NCI-H2227 treated with DMSO at 0.1 percent for 48 hours (cell line): ENCODE measurements at regions not wholly inside any gene's neighbourhood (a gene's known extent, or its start where the extent isn't known, plus 50 kb on each side); places are given as distances from the start of the nearest gene placed in this dataset.

Experiments
- DNase-seq: peaks from one replicate; lab custom pipeline; 2025; lab: John Stamatoyannopoulos, UW

DNA sequence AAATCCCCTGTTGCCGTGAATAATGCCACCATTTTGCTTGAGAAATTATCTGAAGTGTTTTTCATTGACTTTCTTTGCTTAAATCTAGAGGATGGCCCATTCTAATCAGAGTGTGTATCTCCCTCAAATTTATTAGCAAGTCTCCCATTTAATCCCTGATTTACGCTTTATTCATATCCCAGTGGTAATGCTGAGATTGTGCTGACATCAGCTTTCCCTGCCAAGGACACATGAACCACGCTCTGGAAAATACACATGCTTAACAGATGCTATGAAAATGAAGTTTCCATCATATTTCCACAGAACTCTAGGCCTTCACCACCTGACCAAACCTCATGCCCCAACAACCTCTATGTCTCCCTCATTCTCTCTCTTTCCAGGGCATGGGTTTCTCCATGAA is 545.4 kb downstream of the TUSC7 start:
- no peak for DNase-seq

DNA sequence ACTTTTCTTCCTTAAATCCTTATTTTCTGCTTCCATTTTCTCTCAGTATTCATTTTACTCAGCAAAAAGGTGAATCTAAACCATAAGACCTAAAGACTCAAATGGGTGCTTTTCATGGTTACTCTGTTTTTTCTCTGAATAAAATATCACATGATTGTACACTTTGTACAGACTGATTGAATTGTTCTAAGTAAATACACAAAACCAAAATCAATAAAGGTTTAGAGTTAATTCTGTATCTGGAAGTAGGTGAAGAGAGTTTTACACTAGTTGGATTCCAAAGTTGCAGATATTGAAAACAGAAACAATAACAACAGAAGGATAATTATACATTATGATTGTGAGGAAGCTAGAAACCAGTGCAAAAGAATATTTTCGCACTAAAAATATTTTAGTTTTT is 546.2 kb downstream of the TUSC7 start:
- no peak for DNase-seq

DNA sequence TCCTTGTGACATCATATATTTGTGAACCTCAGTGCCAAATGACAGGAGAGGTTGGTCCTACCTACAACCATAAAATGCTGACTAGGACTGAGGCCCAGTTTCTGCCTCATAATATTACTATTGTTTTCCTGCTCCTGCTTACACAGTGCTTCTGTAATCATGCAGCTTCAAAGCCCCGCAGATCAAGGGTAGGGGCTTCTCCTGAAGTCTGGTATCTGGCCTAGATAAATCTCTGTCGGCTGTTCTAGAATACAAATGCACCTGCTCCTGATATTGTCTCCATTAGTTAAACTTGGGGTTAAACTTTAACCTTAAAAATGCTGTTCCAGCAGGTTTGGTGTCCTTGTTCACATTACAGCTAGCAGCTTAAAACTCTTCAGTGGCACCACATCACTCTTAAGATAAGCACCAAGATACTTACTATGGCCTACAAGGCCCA is 552.4 kb downstream of the TUSC7 start:
- no peak for DNase-seq

DNA sequence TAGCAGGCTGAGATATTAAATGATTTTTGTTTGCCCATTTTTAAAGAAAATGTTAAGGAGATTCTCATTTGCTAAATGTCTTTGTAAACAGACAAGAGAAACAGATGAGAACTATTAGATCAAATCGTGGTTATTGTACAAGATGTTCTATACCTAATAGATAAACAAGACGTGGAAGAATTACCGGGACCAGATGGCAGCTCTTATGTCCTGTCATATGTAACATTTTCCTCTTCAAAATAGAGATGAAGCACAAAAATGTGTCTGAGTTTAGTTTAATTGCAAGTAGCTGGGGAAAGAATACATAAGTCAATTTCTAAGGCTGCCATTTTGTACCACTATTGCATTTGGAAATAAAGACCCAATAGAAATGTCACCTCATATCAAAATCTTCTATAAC is 553.7 kb downstream of the TUSC7 start:
- DNase-seq: no peak

DNA sequence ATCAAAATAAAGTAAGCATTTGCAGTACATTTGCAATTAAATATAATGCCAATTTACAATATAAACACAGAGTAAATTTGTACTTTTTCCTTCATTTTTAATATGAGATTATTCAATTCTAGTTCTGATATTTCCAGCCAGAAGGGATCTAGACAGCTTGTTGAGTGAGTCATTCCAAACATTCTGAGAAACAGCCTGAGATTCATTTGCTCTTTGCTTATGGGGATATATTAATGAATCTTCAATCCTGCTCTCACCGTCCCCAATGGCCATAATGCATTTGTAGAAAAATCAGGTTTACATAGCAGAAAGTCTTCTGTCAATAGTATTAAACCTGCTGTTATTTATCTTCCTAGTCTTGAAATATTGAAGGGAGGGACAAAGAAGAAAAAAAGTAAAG is 554.2 kb downstream of the TUSC7 start:
- no peak for DNase-seq

DNA sequence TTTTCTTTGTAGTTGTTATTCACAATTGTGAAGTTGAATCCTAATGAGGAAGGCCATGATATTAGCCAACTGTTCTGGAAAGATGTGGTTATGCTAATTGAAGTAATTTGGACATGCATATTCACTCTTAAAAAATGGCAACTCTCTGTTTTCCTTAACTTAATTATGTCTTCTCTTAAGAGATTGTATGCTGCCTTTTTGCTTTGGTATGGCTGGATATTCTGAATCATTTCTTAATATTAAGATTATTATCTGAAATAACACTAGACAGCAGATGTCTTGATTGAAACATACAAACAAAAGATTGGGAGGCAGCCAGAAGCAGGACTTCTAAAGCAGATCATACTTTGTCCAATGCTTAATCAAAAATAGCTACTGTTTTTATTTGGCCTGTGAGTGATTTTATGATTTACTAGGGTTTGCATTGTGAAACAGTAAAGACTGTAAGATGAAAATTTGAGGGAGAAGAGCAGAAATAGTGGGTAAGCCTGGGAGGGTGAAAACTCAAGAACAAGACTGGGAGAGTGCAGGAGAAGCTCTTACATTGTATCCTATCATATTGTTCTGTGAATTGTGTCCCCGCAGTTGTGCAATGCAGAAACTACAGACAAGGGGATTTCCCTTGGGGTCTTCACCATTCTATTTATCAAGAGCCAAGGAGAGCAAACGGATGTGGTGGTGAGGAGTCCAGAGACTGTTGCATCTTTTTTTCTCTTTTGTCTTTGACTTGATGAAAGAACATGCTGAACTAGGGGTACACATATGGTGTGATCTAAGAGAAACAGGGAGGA is 554.8 kb downstream of the TUSC7 start:
- no peak for DNase-seq

DNA sequence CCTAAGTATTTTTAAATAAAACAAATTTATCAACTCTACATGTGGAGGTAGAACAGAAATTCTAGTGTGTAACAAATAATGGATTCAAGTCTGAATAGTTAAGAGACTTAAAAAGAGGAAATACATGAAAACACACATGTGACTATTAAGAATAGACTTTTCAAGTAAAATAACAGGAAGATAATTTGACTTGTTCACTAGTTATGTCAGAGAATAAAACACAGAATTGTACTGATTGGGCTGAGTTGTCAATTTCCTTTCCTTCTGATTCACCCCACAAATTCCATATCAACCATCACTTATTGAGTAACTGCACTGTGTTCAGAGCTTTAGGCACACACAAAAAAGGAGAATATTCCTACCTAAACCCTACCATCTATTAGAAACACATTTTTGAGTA is 557.2 kb downstream of the TUSC7 start:
- no peak for DNase-seq

DNA sequence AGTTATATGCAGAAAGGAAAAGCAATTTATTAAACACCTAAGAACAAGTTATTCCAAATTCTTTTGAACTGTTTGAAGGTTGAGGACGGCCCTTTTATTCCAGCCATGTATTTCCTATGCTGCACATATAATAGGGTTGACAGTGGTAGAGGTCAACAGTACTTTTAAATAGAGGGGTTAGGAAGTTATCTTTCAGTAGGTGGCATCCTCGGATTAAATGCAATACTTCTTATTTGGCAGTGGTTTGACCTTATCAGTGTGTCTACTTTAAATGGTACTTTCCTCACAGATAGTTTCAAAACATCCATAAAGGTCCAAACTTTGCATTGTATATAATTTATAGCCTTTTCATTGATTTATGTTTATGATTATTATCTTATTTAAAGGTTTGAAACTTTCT is 558.7 kb downstream of the TUSC7 start:
- no peak for DNase-seq

DNA sequence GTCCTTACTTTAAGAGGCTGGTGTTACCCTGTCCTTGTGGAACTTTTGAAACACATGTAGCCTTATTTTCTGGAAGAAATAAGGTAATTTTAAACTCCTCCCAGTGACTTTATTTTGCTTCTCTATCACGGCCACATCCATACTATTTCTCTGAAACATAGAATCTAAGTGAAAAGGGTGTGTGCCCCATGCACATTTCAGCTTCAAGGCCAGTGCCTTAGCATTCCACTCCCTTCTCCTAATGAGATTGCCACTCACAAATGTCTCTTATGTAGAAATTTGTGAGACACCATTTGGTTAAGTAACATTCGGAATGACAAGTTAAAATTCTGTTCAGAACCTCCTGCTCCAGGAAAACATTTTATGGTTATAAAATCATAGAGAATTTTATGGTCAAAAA is 562.7 kb downstream of the TUSC7 start:
- DNase-seq: no peak

DNA sequence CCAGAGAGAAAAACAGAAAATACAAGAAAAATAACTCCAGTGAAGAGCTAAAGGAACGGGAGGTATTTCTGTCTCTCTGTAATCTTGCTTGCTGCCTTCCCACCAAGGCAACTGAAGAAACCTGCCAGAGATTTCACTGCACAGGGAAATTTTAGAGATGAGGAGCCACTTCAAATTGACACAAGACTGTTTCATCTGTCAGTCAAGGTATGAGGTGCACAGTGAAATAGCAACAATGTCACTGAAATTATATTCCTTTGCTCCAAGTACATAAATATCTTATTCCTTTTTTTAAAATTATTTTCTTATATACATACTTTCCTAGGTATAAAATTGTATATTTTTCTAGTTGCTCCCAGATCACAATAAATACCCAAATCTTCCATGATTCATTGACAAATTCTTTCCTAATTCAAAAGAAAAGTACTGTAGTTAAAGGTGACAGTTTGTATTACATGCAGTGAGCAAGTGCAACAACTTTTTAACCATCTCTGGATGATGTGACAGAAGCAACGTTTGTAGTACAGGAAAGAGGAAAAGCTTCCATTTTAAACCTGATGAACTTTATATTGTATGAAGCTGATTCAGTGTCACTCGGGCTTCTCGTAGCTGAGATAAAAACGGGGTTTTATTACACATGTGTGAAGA is 563.4 kb downstream of the TUSC7 start:
- no peak for DNase-seq

DNA sequence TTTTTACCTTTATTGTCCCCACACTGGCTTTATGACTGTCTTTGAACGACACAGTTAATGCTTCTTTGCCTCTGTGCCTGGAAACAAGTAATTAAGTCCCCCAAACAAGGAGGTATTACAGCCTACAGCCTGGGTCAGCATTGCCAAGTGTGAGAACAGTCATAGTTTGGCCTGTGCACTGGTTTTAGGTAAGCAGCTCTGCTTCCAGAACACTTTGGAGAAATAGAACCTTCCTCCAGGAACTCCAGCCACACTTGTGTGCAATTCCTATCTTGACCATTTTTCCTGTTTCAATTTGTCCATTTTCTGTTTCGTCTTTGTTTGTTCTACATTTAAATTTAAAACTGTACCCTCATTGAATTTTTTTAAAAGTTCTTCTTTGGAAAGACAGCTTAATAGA is 568.2 kb downstream of the TUSC7 start:
- no peak for DNase-seq

DNA sequence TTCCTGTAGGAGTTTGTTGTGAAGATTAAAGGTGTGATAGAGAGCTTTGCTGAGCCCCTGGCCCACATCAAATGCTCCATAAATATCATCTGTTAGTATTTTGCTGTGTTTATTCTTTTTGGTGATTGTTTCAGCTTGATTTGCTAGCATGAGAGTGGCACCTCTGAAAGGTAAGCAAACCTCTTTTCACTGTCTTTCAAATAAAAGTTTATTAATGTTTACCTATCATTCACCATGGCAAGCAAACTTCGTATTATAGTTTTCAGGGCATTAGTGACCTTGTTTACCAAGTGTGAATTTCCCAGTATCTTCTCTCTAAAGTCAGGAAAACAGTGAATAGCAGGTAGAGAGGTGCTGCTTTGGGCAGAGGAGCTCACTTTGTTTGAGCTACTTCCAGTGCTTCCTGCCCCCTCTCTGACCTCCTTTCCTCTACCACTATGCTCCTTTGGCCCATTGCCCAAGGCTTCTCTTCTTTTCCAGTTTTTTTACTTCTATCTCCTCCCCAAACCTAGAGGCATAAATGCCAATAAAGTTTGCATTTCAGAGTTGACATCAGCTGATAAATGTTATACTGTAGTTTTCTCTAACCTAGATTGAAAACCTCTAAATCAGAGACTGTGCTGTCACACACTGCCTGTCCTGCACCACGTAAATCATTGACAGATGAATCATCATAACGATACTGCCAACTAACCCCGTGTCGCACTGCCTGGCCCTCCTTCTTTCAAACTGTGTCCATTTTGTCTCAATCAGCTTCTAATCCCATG is 569.0 kb downstream of the TUSC7 start:
- DNase-seq: no peak

DNA sequence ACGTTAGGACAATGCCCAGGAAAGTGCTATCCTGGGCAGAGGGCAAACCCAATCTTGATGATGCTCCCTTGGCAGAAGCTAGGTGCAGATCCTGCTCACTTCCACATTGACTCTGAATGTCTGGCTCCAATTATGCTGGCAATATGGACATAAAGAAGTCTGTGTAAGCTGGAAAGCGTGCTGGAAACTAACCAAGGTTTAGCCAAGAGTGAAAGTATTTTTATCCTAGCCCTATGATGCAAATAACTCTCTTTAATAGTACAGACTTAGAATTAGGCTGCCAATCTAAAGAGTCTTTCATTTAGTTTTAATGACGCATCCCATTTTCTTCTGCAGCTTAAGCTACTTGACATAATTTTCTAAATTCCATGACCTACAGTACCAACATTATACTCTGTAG is 571.8 kb downstream of the TUSC7 start:
- DNase-seq: no peak

DNA sequence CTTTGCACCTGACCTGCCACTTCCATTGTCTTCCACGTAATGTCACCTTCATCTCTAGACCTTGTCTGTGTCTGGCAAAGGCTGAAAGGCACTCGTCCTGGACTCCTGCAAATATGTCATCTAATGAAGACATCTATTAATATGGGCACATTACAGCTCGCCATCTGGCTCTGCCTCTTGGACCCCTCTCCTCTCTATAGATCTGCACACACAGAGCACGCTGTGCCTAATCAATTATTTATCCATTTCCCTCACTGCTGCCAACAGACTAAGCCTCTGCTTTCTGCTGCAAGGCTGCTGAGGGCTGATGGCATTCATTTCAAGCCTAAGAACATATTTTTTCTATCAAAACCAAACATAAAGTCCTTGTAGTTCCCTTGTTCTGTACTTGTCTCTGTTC is 573.0 kb downstream of the TUSC7 start:
- no peak for DNase-seq

DNA sequence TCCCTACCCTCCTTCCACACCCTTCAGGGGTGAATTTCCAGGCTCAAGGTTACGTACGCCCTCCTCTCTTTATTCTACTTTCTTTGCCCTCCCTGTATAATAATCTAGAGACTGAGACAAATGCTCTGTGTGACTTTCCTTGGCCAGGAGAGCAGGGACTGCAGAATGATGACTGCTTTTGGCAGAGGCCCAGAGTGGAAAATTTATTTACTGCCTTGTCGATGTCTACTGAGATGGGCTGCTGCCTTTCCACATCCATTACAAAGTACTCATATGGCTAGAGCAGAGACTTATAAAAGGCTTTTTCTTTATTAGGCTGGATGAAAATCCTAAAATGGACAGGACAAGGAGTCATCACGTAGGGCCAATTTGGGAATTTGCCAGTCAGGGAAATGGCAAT is 576.2 kb downstream of the TUSC7 start:
- no peak for DNase-seq

DNA sequence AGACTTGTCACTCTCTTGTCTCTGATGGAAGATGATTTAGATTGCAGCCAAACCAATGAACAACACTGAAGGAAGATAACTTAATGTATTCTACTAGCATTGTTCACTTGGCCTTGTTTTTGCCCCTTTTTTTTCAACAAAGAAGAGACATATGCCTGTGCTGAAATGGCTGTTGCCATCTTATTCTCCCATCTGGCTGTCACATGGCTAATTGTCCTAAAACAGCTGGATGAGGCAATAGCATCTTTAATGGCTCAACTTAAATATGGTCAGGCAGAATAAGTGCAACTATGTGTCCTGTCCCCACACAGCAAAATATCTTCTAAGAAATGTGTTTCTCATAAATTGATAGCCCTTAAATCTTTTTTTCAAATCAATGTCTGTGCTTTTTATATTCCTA is 576.9 kb downstream of the TUSC7 start:
- no peak for DNase-seq

DNA sequence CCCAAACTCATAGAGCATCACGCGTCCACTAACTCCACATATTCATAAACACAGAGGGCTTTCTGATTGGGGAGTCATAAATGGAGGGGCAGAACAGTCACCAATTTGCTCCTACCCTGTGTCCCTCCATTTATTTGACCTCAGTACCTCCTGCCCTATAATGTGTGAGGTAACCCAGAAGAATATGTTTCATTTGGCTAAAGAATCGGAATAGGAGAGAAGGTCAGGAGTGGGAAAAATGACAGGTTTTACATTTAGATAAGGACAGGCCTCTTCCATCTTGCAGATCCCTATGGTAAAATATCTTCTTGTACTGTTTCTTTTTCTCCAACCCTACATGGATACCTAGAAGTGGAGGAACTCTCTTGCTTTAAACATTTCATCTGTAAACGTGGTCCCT is 578.0 kb downstream of the TUSC7 start:
- DNase-seq: no peak

DNA sequence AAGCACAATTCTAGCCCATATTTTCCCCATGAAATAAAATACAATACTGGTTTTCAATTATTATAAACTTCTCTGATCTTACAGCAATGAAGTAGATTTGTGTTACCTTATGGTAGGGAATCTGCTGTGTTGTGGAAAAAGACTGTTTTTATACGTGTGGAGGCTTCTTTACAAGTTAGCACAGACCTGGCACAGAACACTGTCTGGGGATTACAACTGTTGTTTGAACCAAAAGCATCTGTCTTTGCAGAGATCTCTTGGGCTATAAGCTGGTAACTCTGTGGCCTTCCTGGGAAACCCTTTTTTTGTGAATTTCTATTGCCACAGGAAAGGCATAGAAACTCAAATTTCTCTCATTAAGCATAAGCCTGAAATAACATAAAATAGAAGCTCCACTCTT is 581.9 kb downstream of the TUSC7 start:
- no peak for DNase-seq

DNA sequence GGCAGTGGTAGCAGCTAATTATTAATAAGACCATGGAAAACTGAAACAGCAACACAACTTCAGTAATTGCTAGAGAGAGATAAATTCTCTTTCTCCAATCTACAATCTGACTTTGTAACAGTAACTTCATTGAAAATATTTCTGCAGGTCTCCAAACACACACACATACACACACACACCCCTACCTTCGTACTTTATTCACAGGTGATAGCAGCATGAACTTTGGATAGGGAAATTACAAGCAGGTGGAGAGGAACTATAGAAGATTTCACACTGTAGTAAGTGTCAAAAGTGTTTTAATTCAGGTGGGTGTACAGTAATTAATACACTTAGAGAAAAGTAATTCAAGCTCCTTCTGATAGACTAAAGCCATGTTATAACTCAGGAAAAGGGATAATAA is 587.5 kb downstream of the TUSC7 start:
- DNase-seq: no peak

DNA sequence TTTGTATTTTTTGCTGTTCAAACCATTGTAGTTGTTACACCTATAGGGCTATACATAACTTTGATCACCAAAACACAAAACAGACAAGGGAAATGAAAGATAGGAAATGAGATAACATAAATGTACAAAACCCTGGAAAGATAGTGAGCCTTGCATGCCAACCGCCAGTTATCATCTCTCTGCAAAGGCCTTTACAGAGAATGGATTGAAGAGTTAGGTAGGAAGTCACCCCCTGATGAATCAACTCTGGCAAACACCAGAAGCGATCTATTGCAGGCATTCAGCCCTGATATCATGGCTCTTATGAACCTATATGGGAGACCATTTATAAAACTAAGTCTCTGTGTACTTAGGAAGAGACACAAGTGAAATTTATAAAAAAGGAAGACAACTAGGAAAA is 588.0 kb downstream of the TUSC7 start:
- DNase-seq: no peak

DNA sequence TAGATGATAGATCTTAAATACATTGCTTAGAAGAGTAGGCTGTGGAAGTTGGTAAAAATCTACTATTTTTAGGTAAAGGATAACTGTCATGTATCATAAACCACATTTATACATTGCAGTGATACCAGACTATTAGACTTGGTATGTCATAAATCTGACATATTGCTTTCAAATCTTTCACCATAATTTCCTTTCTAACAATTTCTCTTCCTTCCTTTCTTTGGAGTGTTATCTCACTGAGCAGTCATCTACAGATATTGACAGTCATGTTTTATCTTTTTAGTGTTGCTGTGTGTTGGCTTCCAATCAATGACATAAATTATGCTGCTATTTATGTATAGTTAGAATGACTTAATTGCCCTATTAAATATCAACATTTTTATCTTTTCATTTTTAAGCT is 588.7 kb downstream of the TUSC7 start:
- DNase-seq: no peak

DNA sequence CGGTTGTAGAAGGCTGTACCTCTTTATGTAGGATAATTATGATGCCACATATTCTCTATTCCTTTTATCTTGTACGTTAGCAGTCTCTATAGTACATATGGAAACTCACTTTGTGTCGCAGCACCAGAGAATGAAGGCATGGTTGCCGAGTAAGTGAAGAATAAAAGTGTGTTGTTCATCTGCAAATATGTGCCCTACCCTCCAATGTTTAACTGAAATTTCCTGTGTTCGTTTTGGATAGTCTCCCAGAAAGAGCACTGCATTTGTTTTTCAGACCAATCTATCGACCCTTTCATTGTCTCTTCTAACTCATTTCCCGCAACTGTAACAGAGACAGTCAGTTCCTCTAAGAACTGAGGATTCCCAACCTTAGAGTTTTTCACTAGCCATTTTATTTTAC is 592.8 kb downstream of the TUSC7 start:
- DNase-seq: no peak

DNA sequence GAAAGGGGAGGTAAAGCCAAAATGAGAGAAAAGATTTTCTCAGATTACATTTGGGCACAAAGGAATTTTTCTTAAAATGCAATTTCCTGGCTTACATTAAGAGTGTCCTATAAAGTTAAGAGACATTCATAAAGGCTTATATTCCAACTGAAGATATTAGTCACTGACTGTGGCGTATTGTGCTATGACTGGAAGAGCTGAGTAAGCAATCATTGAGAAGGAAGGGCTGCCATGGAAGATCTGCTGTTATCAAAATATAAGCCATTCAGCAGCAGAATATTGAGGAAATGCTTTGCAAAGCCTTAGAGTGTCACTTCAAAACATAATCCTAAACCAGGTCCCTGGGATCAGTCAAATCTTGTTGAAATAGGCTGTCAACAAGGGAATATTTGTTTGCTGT is 593.9 kb downstream of the TUSC7 start:
- no peak for DNase-seq
